ENCODE measurements at regions not wholly inside any gene's neighbourhood (a gene's known extent, or its start where the extent isn't known, plus 50 kb on each side); places are given as distances from the start of the nearest gene placed in this dataset.

GRCh38 chr1:208523007-208523406 lies 278.8 kb upstream of the PLXNA2 start:
- H3K4me3 ChIP-seq (ENCODE audit: low read length) = no peak overlapping the region
- H3K79me2 ChIP-seq (replicated peaks; ENCODE audit: insufficient read depth, low read length) = no peaks in the 10 kb centered on the region
- no peak overlapping the region for H2AFZ ChIP-seq (ENCODE audit: low read depth, low read length)
- H4K20me1 ChIP-seq (ENCODE audit: insufficient read depth) = no peaks in the 10 kb centered on the region
- no peak for TF ChIP-seq EP300 (conservative IDR thresholded peaks at IDR 0.05; ENCODE audit: poor library complexity, severe bottlenecking)
- no peak for TF ChIP-seq TAF1 (IDR thresholded peaks at IDR 0.05; ENCODE audit: low read depth)
- no peak for TF ChIP-seq MXI1 (conservative IDR thresholded peaks at IDR 0.05; ENCODE audit: poor library complexity, severe bottlenecking)
- no peak for TF ChIP-seq REST (IDR thresholded peaks at IDR 0.05; ENCODE audit: borderline replicate concordance)
- no peak for TF ChIP-seq SMC3 (conservative IDR thresholded peaks at IDR 0.05; ENCODE audit: poor library complexity)
- no peak for TF ChIP-seq EZH2 (IDR thresholded peaks at IDR 0.05; ENCODE audit: borderline replicate concordance, insufficient read depth, low read length, poor library complexity, severe bottlenecking)
- TF ChIP-seq RAD21 (conservative IDR thresholded peaks at IDR 0.05) = no peak
- no peak for TF ChIP-seq CTCF (IDR thresholded peaks at IDR 0.05; ENCODE audit: poor library complexity, severe bottlenecking)
- TF ChIP-seq POLR2AphosphoS5 (IDR thresholded peaks at IDR 0.05) = no peak
- H3K36me3 ChIP-seq (ENCODE audit: insufficient read depth, low read length) = no peaks in the 10 kb centered on the region
- H3K27ac ChIP-seq (ENCODE audit: low read length) = no peak overlapping the region
- no peak overlapping the region for H3K4me2 ChIP-seq (ENCODE audit: low read length)
- no peaks in the 10 kb centered on the region for H3K27me3 ChIP-seq (ENCODE audit: insufficient read depth, low read depth, low read length)
- H3K9me2 ChIP-seq (ENCODE audit: insufficient read depth, low read length) = no peaks in the 10 kb centered on the region
- peaks cover 12% of the 10 kb centered on the region for H3F3A ChIP-seq (ENCODE audit: insufficient read depth, low read length, poor library complexity, severe bottlenecking)
- no peak overlapping the region for H3K9ac ChIP-seq (ENCODE audit: low read length)
- no peaks in the 10 kb centered on the region for H3K9me3 ChIP-seq (ENCODE audit: low read length)

- Histone ChIP-seq H3K4me2 (ENCODE audit: low read length) (no peak overlapping the region), H4K20me1 (ENCODE audit: insufficient read depth) (no peaks in the 10 kb centered on the region), H3K9ac (ENCODE audit: low read length) (no peak overlapping the region), H3F3A (ENCODE audit: insufficient read depth, low read length, poor library complexity, severe bottlenecking) (peaks cover 15% of the 10 kb centered on the region), H3K9me2 (ENCODE audit: insufficient read depth, low read length) (no peaks in the 10 kb centered on the region), H3K79me2 (replicated peaks; ENCODE audit: insufficient read depth, low read length) (no peaks in the 10 kb centered on the region), H2AFZ (ENCODE audit: low read depth, low read length) (no peak overlapping the region), H3K27ac (ENCODE audit: low read length) (peak overlapping the region; percentile 98), H3K4me3 (ENCODE audit: low read length) (no peak overlapping the region), H3K27me3 (ENCODE audit: insufficient read depth, low read depth, low read length) (no peaks in the 10 kb centered on the region), H3K36me3 (ENCODE audit: insufficient read depth, low read length) (no peaks in the 10 kb centered on the region), H3K9me3 (ENCODE audit: low read length) (no peaks in the 10 kb centered on the region)
- TF ChIP-seq MXI1 (conservative IDR thresholded peaks at IDR 0.05; ENCODE audit: poor library complexity, severe bottlenecking) (no peak), TAF1 (IDR thresholded peaks at IDR 0.05; ENCODE audit: low read depth) (no peak), EP300 (conservative IDR thresholded peaks at IDR 0.05; ENCODE audit: poor library complexity, severe bottlenecking) (no peak), CTCF (IDR thresholded peaks at IDR 0.05; ENCODE audit: poor library complexity, severe bottlenecking) (no peak), SMC3 (conservative IDR thresholded peaks at IDR 0.05; ENCODE audit: poor library complexity) (no peak), EZH2 (IDR thresholded peaks at IDR 0.05; ENCODE audit: borderline replicate concordance, insufficient read depth, low read length, poor library complexity, severe bottlenecking) (no peak), RAD21 (conservative IDR thresholded peaks at IDR 0.05) (no peak), REST (IDR thresholded peaks at IDR 0.05; ENCODE audit: borderline replicate concordance) (no peak), POLR2AphosphoS5 (IDR thresholded peaks at IDR 0.05) (no peak)
Measured at GRCh38 chr1:208524376-208524775, 280.2 kb upstream of the PLXNA2 start.
